ENCODE measurements at regions not wholly inside any gene's neighbourhood (a gene's known extent, or its start where the extent isn't known, plus 50 kb on each side); places are given as distances from the start of the nearest gene placed in this dataset.

- TF ChIP-seq EZH2phosphoT487 (IDR thresholded peaks at IDR 0.05; ENCODE audit: unreplicated experiment), result no peak
- no peak for TF ChIP-seq POLR2AphosphoS5 (IDR thresholded peaks at IDR 0.05; ENCODE audit: low read depth)
- no peak for TF ChIP-seq CTCF (conservative IDR thresholded peaks at IDR 0.05; ENCODE audit: low read depth in 2 of 2)
- TF ChIP-seq EZH2 (IDR thresholded peaks at IDR 0.05; ENCODE audit: low read depth, unreplicated experiment), result no peak
- TF ChIP-seq ZNF114 (CRISPR knock-in tag; IDR thresholded peaks at IDR 0.05), result no peak
These were observed 310.6 kb downstream of the TFEC start for GRCh38 chr7:115719963-115720362.
